GM12878 (cell line): ENCODE measurements at regions not wholly inside any gene's neighbourhood (a gene's known extent, or its start where the extent isn't known, plus 50 kb on each side); places are given as distances from the start of the nearest gene placed in this dataset.

Experiments
- CREM ChIP-seq: IDR thresholded peaks from 2 replicates; pipeline ENCODE4 v1.6.1; 2014; ENCODE audit warnings: antibody characterized with exemption, low read depth
- HDAC6 ChIP-seq: fragments of 200-600 bp; sonication (generic); IDR thresholded peaks from one replicate; pipeline ENCODE4 v1.8.0; 2017; ENCODE audit warnings: antibody characterized with exemption; ENCODE audit not compliant: unreplicated experiment
- NBN ChIP-seq: fragments of 450-650 bp; IDR thresholded peaks from 2 replicates; pipeline ENCODE4 v1.6.1; 2016
- NR2C2 ChIP-seq: IDR thresholded peaks from 2 replicates; pipeline ENCODE4 v1.6.1; 2011; ENCODE audit warnings: borderline replicate concordance, low read depth; ENCODE audit not compliant: control insufficient read depth, insufficient read length
- RFX5 ChIP-seq: IDR thresholded peaks from 2 replicates; pipeline ENCODE4 v1.6.1; 2011; ENCODE audit warnings: low read depth, low read length, improper control_type of control experiment
- TARDBP ChIP-seq: IDR thresholded peaks from 2 replicates; pipeline ENCODE4 v1.6.1; 2016; ENCODE audit warnings: borderline replicate concordance
- ZNF622 ChIP-seq: fragments of 450-650 bp; IDR thresholded peaks from 2 replicates; pipeline ENCODE4 v1.6.1; 2017; ENCODE audit warnings: mild to moderate bottlenecking, inconsistent platforms
- ZSCAN29 ChIP-seq: fragments of 450-650 bp; IDR thresholded peaks from 2 replicates; pipeline ENCODE4 v1.6.1; 2017; ENCODE audit warnings: mild to moderate bottlenecking, moderate library complexity
- TF ChIP-seq, protein P1 (sequence below): fragments of 450-650 bp; IDR thresholded peaks from 2 replicates; pipeline ENCODE4 v1.6.1; 2017; ENCODE audit warnings: borderline replicate concordance
- TF ChIP-seq, protein P2 (sequence below): fragments of 450-650 bp; formaldehyde crosslinking; IDR thresholded peaks from 2 replicates; pipeline ENCODE4 v1.5.0; 2022; ENCODE audit warnings: mild to moderate bottlenecking, missing genetic modification characterization

DNA sequence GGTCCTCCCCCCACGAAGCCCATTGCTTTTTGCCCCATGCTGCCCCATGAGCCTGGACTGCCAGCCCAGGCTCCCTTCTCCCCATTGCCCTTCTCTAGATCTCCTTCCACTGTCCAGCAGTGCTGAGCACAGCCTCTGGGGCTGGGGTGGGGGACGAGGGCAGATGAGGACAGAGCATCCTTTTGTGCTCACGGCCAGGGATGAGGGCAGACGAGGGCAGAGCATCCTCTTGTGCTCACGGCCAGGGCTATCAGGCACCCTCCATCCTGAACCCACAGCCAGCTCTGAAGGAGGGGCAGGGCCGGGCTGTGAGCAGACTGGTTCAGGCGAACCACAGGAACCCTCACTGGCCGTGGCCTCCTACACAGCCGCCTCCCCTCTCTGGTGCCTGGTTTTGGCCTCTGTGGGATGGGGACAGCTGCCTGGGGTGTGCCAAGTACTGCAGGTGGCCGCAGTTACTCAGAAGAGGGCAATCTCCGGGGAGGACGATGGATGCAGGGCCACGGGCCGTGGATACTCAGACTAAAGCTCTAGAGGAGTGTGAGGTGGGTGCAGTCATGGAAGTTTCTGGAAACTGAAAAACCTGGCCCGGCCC is 1258.8 kb downstream of the BRD1 start (continued):
- TF ChIP-seq NBN (no peak), ZNF622 (no peak), ZSCAN29 (no peak), HDAC6 (no peak), RFX5 (no peak), TARDBP (no peak), NR2C2 (no peak), CREM (no peak)
- TF ChIP-seq, protein P1, sequence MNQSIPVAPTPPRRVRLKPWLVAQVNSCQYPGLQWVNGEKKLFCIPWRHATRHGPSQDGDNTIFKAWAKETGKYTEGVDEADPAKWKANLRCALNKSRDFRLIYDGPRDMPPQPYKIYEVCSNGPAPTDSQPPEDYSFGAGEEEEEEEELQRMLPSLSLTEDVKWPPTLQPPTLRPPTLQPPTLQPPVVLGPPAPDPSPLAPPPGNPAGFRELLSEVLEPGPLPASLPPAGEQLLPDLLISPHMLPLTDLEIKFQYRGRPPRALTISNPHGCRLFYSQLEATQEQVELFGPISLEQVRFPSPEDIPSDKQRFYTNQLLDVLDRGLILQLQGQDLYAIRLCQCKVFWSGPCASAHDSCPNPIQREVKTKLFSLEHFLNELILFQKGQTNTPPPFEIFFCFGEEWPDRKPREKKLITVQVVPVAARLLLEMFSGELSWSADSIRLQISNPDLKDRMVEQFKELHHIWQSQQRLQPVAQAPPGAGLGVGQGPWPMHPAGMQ, result no peak
- TF ChIP-seq, protein P2, sequence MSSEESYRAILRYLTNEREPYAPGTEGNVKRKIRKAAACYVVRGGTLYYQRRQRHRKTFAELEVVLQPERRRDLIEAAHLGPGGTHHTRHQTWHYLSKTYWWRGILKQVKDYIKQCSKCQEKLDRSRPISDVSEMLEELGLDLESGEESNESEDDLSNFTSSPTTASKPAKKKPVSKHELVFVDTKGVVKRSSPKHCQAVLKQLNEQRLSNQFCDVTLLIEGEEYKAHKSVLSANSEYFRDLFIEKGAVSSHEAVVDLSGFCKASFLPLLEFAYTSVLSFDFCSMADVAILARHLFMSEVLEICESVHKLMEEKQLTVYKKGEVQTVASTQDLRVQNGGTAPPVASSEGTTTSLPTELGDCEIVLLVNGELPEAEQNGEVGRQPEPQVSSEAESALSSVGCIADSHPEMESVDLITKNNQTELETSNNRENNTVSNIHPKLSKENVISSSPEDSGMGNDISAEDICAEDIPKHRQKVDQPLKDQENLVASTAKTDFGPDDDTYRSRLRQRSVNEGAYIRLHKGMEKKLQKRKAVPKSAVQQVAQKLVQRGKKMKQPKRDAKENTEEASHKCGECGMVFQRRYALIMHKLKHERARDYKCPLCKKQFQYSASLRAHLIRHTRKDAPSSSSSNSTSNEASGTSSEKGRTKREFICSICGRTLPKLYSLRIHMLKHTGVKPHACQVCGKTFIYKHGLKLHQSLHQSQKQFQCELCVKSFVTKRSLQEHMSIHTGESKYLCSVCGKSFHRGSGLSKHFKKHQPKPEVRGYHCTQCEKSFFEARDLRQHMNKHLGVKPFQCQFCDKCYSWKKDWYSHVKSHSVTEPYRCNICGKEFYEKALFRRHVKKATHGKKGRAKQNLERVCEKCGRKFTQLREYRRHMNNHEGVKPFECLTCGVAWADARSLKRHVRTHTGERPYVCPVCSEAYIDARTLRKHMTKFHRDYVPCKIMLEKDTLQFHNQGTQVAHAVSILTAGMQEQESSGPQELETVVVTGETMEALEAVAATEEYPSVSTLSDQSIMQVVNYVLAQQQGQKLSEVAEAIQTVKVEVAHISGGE (CRISPR knock-in tag), result no peak
